H9 (cell line): ENCODE measurements at regions not wholly inside any gene's neighbourhood (a gene's known extent, or its start where the extent isn't known, plus 50 kb on each side); places are given as distances from the start of the nearest gene placed in this dataset.

Experiments
- DNase-seq: peaks from one replicate; pipeline ENCODE4 v3.0.0-alpha.2; 2017
- H2AFZ ChIP-seq: one replicate; pipeline ENCODE4 v1.6.1; 2013; ENCODE audit warnings: mild to moderate bottlenecking, low read length, control low read depth, moderate library complexity
- H2AK5ac ChIP-seq: 2 replicates; pipeline ENCODE4 v1.6.1; 2013; ENCODE audit warnings: low read length, control low read depth, mixed read lengths; ENCODE audit not compliant: insufficient read length
- H2BK120ac ChIP-seq: one replicate; pipeline ENCODE4 v1.6.1; 2013; ENCODE audit warnings: low read depth, mild to moderate bottlenecking, low read length, control low read depth, inconsistent platforms; ENCODE audit not compliant: poor library complexity, severe bottlenecking
- H2BK12ac ChIP-seq: 2 replicates; pipeline ENCODE4 v1.6.1; 2013; ENCODE audit warnings: low read length, control low read depth, mixed read lengths, low read depth; ENCODE audit not compliant: insufficient read length
- H2BK15ac ChIP-seq: 2 replicates; pipeline ENCODE4 v1.6.1; 2013; ENCODE audit warnings: low read depth, low read length, control low read depth
- H2BK20ac ChIP-seq: one replicate; pipeline ENCODE4 v1.6.1; 2013; ENCODE audit warnings: low read depth, mild to moderate bottlenecking, low read length, control low read depth, inconsistent platforms; ENCODE audit not compliant: poor library complexity, severe bottlenecking
- H2BK5ac ChIP-seq: 2 replicates; pipeline ENCODE4 v1.6.1; 2013; ENCODE audit warnings: low read length, control low read depth, mixed read lengths; ENCODE audit not compliant: insufficient read length
- H3K14ac ChIP-seq: 2 replicates; pipeline ENCODE4 v1.6.1; 2013; ENCODE audit warnings: low read length, control low read depth; ENCODE audit not compliant: insufficient read depth
- H3K18ac ChIP-seq: 2 replicates; pipeline ENCODE4 v1.6.1; 2013; ENCODE audit warnings: low read depth, mild to moderate bottlenecking, mixed read lengths, low read length, control low read depth; ENCODE audit not compliant: insufficient read length
- H3K23ac ChIP-seq: 2 replicates; pipeline ENCODE4 v1.6.1; 2013; ENCODE audit warnings: low read length, control low read depth, mixed read lengths, low read depth; ENCODE audit not compliant: insufficient read length
- H3K23me2 ChIP-seq: 2 replicates; pipeline ENCODE4 v1.6.1; 2013; ENCODE audit warnings: low read depth, mild to moderate bottlenecking, mixed read lengths, low read length, control low read depth; ENCODE audit not compliant: insufficient read length, poor library complexity, severe bottlenecking
- H3K27ac ChIP-seq: 2 replicates; pipeline ENCODE4 v1.5.1; 2013; ENCODE audit warnings: low read length, control low read depth, mixed read lengths, low read depth; ENCODE audit not compliant: insufficient read length
- H3K27me3 ChIP-seq: 2 replicates; pipeline ENCODE4 v1.6.1; 2013; ENCODE audit warnings: low read length, control low read depth, inconsistent platforms; ENCODE audit not compliant: insufficient read depth
- H3K4ac ChIP-seq: 2 replicates; pipeline ENCODE4 v1.6.1; 2013; ENCODE audit warnings: low read depth, mild to moderate bottlenecking, control low read depth, inconsistent platforms, low read length, moderate library complexity
- H3K4me1 ChIP-seq: 2 replicates; pipeline ENCODE4 v1.6.1; 2013; ENCODE audit warnings: low read length, control low read depth, inconsistent platforms; ENCODE audit not compliant: insufficient read depth
- H3K4me2 ChIP-seq: 2 replicates; pipeline ENCODE4 v1.6.1; 2013; ENCODE audit warnings: low read length, control low read depth, mixed read lengths; ENCODE audit not compliant: insufficient read length, insufficient read depth
- H3K56ac ChIP-seq: 2 replicates; pipeline ENCODE4 v1.6.1; 2013; ENCODE audit warnings: low read depth, mild to moderate bottlenecking, mixed read lengths, low read length, control low read depth; ENCODE audit not compliant: insufficient read length
- H3K79me1 ChIP-seq: 2 replicates; pipeline ENCODE4 v1.6.1; 2013; ENCODE audit warnings: low read depth, mild to moderate bottlenecking, moderate library complexity, low read length, control low read depth, inconsistent platforms; ENCODE audit not compliant: insufficient read depth, poor library complexity, severe bottlenecking
- H3K79me2 ChIP-seq: 2 replicates; pipeline ENCODE4 v1.6.1; 2013; ENCODE audit warnings: low read length, control low read depth, inconsistent platforms; ENCODE audit not compliant: insufficient read depth
- H3K9ac ChIP-seq: 2 replicates; pipeline ENCODE4 v1.6.1; 2013; ENCODE audit warnings: low read length, control low read depth, mixed read lengths; ENCODE audit not compliant: insufficient read length; ENCODE audit errors: extremely low read depth
- H3K9me3 ChIP-seq: one replicate; pipeline ENCODE4 v1.6.1; 2013; ENCODE audit warnings: low read depth, low read length, inconsistent platforms; ENCODE audit not compliant: control insufficient read depth
- H3T11ph ChIP-seq: one replicate; pipeline ENCODE4 v1.6.1; 2013; ENCODE audit warnings: mild to moderate bottlenecking, low read length, control low read depth, inconsistent platforms
- H4K20me1 ChIP-seq: one replicate; pipeline ENCODE4 v1.6.1; 2013; ENCODE audit not compliant: control insufficient read depth, insufficient read length, insufficient read depth
- H4K5ac ChIP-seq: 2 replicates; pipeline ENCODE4 v1.6.1; 2013; ENCODE audit warnings: low read depth, mild to moderate bottlenecking, mixed read lengths, low read length, control low read depth; ENCODE audit not compliant: insufficient read length
- H4K8ac ChIP-seq: replicated peaks from 2 replicates; pipeline ENCODE4 v1.6.1; 2013; ENCODE audit warnings: low read length, control low read depth, mixed read lengths, low read depth; ENCODE audit not compliant: insufficient read length
- H4K91ac ChIP-seq: 2 replicates; pipeline ENCODE4 v1.6.1; 2013; ENCODE audit warnings: low read depth, mild to moderate bottlenecking, moderate library complexity, mixed read lengths, low read length, control low read depth; ENCODE audit not compliant: insufficient read length
- H3K27ac Mint-ChIP-seq, 3 experiments: 2 replicates in 2 of 3; 3 replicates in 1 of 3; pipeline ENCODE4 v1.8.0; 2020 to 2021; ENCODE audit warnings: mixed read lengths in 3 of 3, mild to moderate bottlenecking in 1 of 3, moderate library complexity in 1 of 3
- H3K27me3 Mint-ChIP-seq: 2 replicates; pipeline ENCODE4 v1.8.0; 2021; ENCODE audit warnings: low read depth, mild to moderate bottlenecking, moderate library complexity, mixed read lengths
- H3K36me3 Mint-ChIP-seq, 3 experiments: 2 replicates in 2 of 3; 3 replicates in 1 of 3; pipeline ENCODE4 v1.8.0; 2020 to 2021; ENCODE audit warnings: low read depth in 3 of 3, mixed read lengths in 3 of 3; ENCODE audit not compliant: insufficient read depth in 1 of 3
- H3K4me1 Mint-ChIP-seq, 2 experiments: 2 replicates each; pipeline ENCODE4 v1.8.0; 2020; ENCODE audit warnings: mixed read lengths in 2 of 2
- H3K4me3 Mint-ChIP-seq, 2 experiments: 2 replicates in 1 of 2; 3 replicates in 1 of 2; pipeline ENCODE4 v1.8.0; 2020 to 2021; ENCODE audit warnings: mild to moderate bottlenecking in 2 of 2, mixed read lengths in 2 of 2, moderate library complexity in 1 of 2
- H3K9me3 Mint-ChIP-seq, 2 experiments: 2 replicates in 1 of 2; 3 replicates in 1 of 2; pipeline ENCODE4 v1.8.0; 2020; ENCODE audit warnings: mild to moderate bottlenecking in 2 of 2, mixed read lengths in 2 of 2, moderate library complexity in 1 of 2
- CTCF ChIP-seq: fragments of 200-600 bp; sonication (generic); conservative IDR thresholded peaks from 3 replicates; pipeline ENCODE4 v1.8.0; 2021; ENCODE audit warnings: antibody characterized with exemption, mild to moderate bottlenecking
- WGBS: extraction: QIAGEN DNeasy Blood & Tissue Kit; methylation state at CpG from one replicate; pipeline ENCODE4 v1.1.7; 2013; ENCODE audit warnings: missing lambda C conversion rate, low lambda C conversion rate, mixed read lengths; ENCODE audit not compliant: insufficient read length; ENCODE audit errors: extremely low coverage; 5-methylcytosine and 5-hydroxymethylcytosine counted together

DNA sequence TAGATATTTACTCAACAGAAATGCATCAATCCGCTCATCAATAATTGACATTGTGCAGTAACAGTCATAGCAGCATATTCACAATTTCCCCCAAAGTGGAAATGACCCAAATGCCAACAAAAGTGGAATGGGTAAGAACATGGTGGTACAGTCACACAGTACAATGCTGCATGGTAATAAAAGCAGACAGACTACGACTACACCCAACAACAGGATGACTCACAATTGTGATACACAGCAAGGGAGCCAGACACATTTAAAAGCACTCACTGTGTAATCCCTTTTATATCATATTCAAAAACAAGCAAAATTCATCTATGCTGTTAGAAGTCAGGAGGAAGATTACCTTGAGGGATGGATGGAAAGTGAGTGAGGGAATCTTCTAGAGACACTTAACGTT is 76.5 kb upstream of the NUDT7 start:
- Histone ChIP-seq H2BK12ac (no peak overlapping the region), H2AK5ac (no peak overlapping the region), H2BK15ac (no peak overlapping the region), H3K23ac (no peak overlapping the region), H4K91ac (no peak overlapping the region), H3K79me2 (no peaks in the 10 kb centered on the region), H3K14ac (no peak overlapping the region), H4K5ac (no peak overlapping the region), H3T11ph (no peak overlapping the region), H3K23me2 (no peaks in the 10 kb centered on the region), H3K4me2 (no peak overlapping the region), H3K27me3 (no peaks in the 10 kb centered on the region), H3K9ac (no peak overlapping the region), H2BK20ac (no peak overlapping the region), H2BK5ac (no peak overlapping the region), H2BK120ac (no peak overlapping the region), H3K4me1 (no peaks in the 10 kb centered on the region), H2AFZ (no peak overlapping the region), H3K27ac (no peak overlapping the region), H4K20me1 (no peaks in the 10 kb centered on the region), H3K79me1 (no peaks in the 10 kb centered on the region), H3K9me3 (no peaks in the 10 kb centered on the region), H3K56ac (no peak overlapping the region), H3K4ac (no peak overlapping the region), H3K18ac (no peak overlapping the region), H4K8ac (no peak overlapping the region)
- Mint-ChIP-seq H3K27ac (no peak overlapping the region), H3K4me1 (no peaks in the 10 kb centered on the region), H3K9me3 (no peaks in the 10 kb centered on the region), H3K27me3 (peaks cover 4% of the 10 kb centered on the region), H3K4me3 (no peak overlapping the region), H3K36me3 (no peaks in the 10 kb centered on the region)
- TF ChIP-seq CTCF, result no peak
- WGBS, result no CpG with 5 or more reads among the region's 3 CpGs
- no peak for DNase-seq
